Testis (tissue), 2 donors: ENCODE measurements at regions not wholly inside any gene's neighbourhood (a gene's known extent, or its start where the extent isn't known, plus 50 kb on each side); places are given as distances from the start of the nearest gene placed in this dataset.

ENCODE experiments used
- DNase-seq: peaks from one replicate; pipeline ENCODE4 v3.0.0-alpha.2; 2019
- H3K27ac ChIP-seq, 2 donors: fragments of 200-600 bp; sonication (generic); one replicate each; pipeline ENCODE4 v1.5.1; 2019
- H3K27me3 ChIP-seq: fragments of 200-600 bp; sonication (generic); one replicate; pipeline ENCODE4 v1.5.1; 2019
- H3K36me3 ChIP-seq: fragments of 200-600 bp; sonication (generic); one replicate; pipeline ENCODE4 v1.5.1; 2017; ENCODE audit warnings: low read depth; ENCODE audit errors: missing control alignments
- H3K4me1 ChIP-seq: fragments of 200-600 bp; sonication (generic); one replicate; pipeline ENCODE4 v1.5.1; 2019
- H3K4me3 ChIP-seq, 2 donors: fragments of 200-600 bp; sonication (generic); one replicate each; pipeline ENCODE4 v1.5.1; 2017 to 2019
- H3K9me3 ChIP-seq: fragments of 200-600 bp; sonication (generic); one replicate; pipeline ENCODE4 v1.5.1; 2017
- CTCF ChIP-seq, 3 experiments: fragments of 450-650 bp in 2 of 3; fragments of 200-600 bp in 1 of 3; sonication (generic) in 1 of 3; IDR thresholded peaks; one replicate each; pipeline ENCODE4 v1.5.1; 2016 to 2019; ENCODE audit warnings: antibody characterized with exemption in 3 of 3, mild to moderate bottlenecking in 2 of 3, moderate library complexity in 1 of 3
- POLR2A ChIP-seq: fragments of 450-650 bp; IDR thresholded peaks from one replicate; pipeline ENCODE4 v1.6.1; 2017; ENCODE audit warnings: antibody characterized with exemption, mild to moderate bottlenecking, moderate library complexity
- WGBS, 2 donors: methylation state at CpG; one replicate each; pipeline ENCODE4 v1.1.5; 2018; 5-methylcytosine and 5-hydroxymethylcytosine counted together
- intact Hi-C: fragments of 100-400 bp; cut with DNase I; formaldehyde crosslinking; loops from one replicate; pipeline ENCODE4 v1.15.1; 2023; ENCODE audit warnings: low total_unique reads

- Histone ChIP-seq H3K27ac (no peak overlapping the region), H3K27me3 (no peaks in the 10 kb centered on the region), H3K4me1 (no peaks in the 10 kb centered on the region), H3K36me3 (no peaks in the 10 kb centered on the region), H3K9me3 (no peaks in the 10 kb centered on the region), H3K4me3 (no peak overlapping the region)
- WGBS, 2 donors, result 32 to 34% methylated on average over 3 of the region's 3 CpGs
- no peak for TF ChIP-seq CTCF (IDR thresholded peaks at IDR 0.05)
- no peak for TF ChIP-seq POLR2A
- DNase-seq, result no peak
- intact Hi-C loops, result no loop called here
Measured at GRCh38 chr1:239636347-239636746, 250.0 kb downstream of the CHRM3 start.

GRCh38 chr1:239644604-239645003, 258.2 kb downstream of the CHRM3 start:
- WGBS, 2 donors, result 86 to 90% methylated on average over 3 of the region's 3 CpGs
- H3K4me1 ChIP-seq, result no peaks in the 10 kb centered on the region
- intact Hi-C loops, result no loop called here
- no peaks in the 10 kb centered on the region for H3K36me3 ChIP-seq
- TF ChIP-seq POLR2A (no peak), CTCF (IDR thresholded peaks at IDR 0.05) (no peak)
- DNase-seq, result no peak
- no peak overlapping the region for H3K4me3 ChIP-seq
- H3K9me3 ChIP-seq, result no peaks in the 10 kb centered on the region
- no peaks in the 10 kb centered on the region for H3K27me3 ChIP-seq
- no peak overlapping the region for H3K27ac ChIP-seq

GRCh38 chr1:239647045-239647444, 260.7 kb downstream of the CHRM3 start:
- no peaks in the 10 kb centered on the region for H3K27me3 ChIP-seq
- TF ChIP-seq CTCF (IDR thresholded peaks at IDR 0.05), result no peak
- no peak for TF ChIP-seq POLR2A
- DNase-seq, result no peak
- H3K4me1 ChIP-seq, result no peaks in the 10 kb centered on the region
- 90 to 94% methylated on average over 3 of the region's 3 CpGs for WGBS, 2 donors
- intact Hi-C loops, result no loop called here
- no peak overlapping the region for H3K27ac ChIP-seq
- H3K4me3 ChIP-seq, result no peak overlapping the region
- H3K9me3 ChIP-seq, result no peaks in the 10 kb centered on the region
- H3K36me3 ChIP-seq, result no peaks in the 10 kb centered on the region

- intact Hi-C loops, result no loop called here
- H3K27ac ChIP-seq, result no peak overlapping the region
- H3K4me3 ChIP-seq, result no peak overlapping the region
- no peaks in the 10 kb centered on the region for H3K27me3 ChIP-seq
- no peak for TF ChIP-seq CTCF (IDR thresholded peaks at IDR 0.05)
- TF ChIP-seq POLR2A, result no peak
- H3K4me1 ChIP-seq, result no peaks in the 10 kb centered on the region
- no peaks in the 10 kb centered on the region for H3K9me3 ChIP-seq
- DNase-seq, result no peak
- 82 to 90% methylated on average over 2 of the region's 2 CpGs for WGBS, 2 donors
- no peaks in the 10 kb centered on the region for H3K36me3 ChIP-seq
Measured at GRCh38 chr1:239647964-239648632, 261.7 kb downstream of the CHRM3 start.

- H3K4me1 ChIP-seq, result no peaks in the 10 kb centered on the region
- H3K27ac ChIP-seq, result no peak overlapping the region
- H3K4me3 ChIP-seq, result no peak overlapping the region
- no peaks in the 10 kb centered on the region for H3K27me3 ChIP-seq
- no peaks in the 10 kb centered on the region for H3K36me3 ChIP-seq
- TF ChIP-seq POLR2A, result no peak
- TF ChIP-seq CTCF (IDR thresholded peaks at IDR 0.05), result no peak
- H3K9me3 ChIP-seq, result no peaks in the 10 kb centered on the region
- 56 to 71% methylated on average over 2 of the region's 2 CpGs for WGBS, 2 donors
- DNase-seq, result no peak
- intact Hi-C loops, result no loop called here
Measured at GRCh38 chr1:239655023-239655422, 268.7 kb downstream of the CHRM3 start.
